ENCODE measurements at regions not wholly inside any gene's neighbourhood (a gene's known extent, or its start where the extent isn't known, plus 50 kb on each side); places are given as distances from the start of the nearest gene placed in this dataset.

- no peak overlapping the region for H3K27ac ChIP-seq
- no peaks in the 10 kb centered on the region for H3K27me3 ChIP-seq
- H3K4me1 ChIP-seq = no peaks in the 10 kb centered on the region
- no peak for DNase-seq (ENCODE audit: extremely low spot score in 2 of 2)
- TF ChIP-seq POLR2AphosphoS5 (IDR thresholded peaks at IDR 0.05; ENCODE audit: insufficient read depth in 1 of 2, low read depth in 1 of 2) = no peak
- TF ChIP-seq, protein P1, sequence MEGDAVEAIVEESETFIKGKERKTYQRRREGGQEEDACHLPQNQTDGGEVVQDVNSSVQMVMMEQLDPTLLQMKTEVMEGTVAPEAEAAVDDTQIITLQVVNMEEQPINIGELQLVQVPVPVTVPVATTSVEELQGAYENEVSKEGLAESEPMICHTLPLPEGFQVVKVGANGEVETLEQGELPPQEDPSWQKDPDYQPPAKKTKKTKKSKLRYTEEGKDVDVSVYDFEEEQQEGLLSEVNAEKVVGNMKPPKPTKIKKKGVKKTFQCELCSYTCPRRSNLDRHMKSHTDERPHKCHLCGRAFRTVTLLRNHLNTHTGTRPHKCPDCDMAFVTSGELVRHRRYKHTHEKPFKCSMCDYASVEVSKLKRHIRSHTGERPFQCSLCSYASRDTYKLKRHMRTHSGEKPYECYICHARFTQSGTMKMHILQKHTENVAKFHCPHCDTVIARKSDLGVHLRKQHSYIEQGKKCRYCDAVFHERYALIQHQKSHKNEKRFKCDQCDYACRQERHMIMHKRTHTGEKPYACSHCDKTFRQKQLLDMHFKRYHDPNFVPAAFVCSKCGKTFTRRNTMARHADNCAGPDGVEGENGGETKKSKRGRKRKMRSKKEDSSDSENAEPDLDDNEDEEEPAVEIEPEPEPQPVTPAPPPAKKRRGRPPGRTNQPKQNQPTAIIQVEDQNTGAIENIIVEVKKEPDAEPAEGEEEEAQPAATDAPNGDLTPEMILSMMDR (IDR thresholded peaks at IDR 0.05) = no peak
- TF ChIP-seq POLR2A (IDR thresholded peaks at IDR 0.05) = no peak
- no peaks in the 10 kb centered on the region for H3K36me3 ChIP-seq
- H3K4me3 ChIP-seq = no peak overlapping the region
- no peaks in the 10 kb centered on the region for H3K9me3 ChIP-seq
- intact Hi-C loops (cut with DNase I) = no loop called here
Measured at GRCh38 chr18:65057439-65058083, 693.3 kb upstream of the CDH7 start.

DNA sequence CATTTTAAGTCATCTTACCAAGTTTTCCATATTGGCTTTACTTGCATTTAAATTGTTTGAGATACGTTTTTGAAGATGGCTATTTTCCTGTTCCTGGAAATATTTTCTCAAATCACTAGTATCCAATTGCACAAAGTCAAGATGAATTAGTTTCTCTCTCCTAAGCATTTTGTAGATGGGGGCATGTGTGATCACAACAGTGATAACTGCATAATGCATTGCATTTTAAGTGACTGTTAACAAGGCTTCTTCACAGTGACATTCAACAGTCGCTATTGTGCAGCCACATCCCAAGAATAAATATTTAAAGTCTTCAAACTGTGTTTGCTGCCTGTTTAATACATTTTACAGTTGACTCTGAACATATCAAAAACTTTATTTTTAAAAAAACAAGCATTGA, 694.2 kb upstream of the CDH7 start:
- no peaks in the 10 kb centered on the region for H3K4me1 ChIP-seq
- H3K27ac ChIP-seq = no peak overlapping the region
- TF ChIP-seq POLR2A (IDR thresholded peaks at IDR 0.05) (no peak), POLR2AphosphoS5 (IDR thresholded peaks at IDR 0.05; ENCODE audit: insufficient read depth in 1 of 2, low read depth in 1 of 2) (no peak)
- TF ChIP-seq, protein P1 (IDR thresholded peaks at IDR 0.05) = no peak
- no peaks in the 10 kb centered on the region for H3K36me3 ChIP-seq
- intact Hi-C loops (cut with DNase I) = no loop called here
- H3K27me3 ChIP-seq = no peaks in the 10 kb centered on the region
- no peak for DNase-seq (ENCODE audit: extremely low spot score in 2 of 2)
- no peak overlapping the region for H3K4me3 ChIP-seq
- H3K9me3 ChIP-seq = no peaks in the 10 kb centered on the region

GRCh38 chr18:65049586-65049985, 701.2 kb upstream of the CDH7 start:
- Histone ChIP-seq H3K27ac (no peak overlapping the region), H3K4me3 (no peak overlapping the region), H3K4me1 (no peaks in the 10 kb centered on the region), H3K36me3 (no peaks in the 10 kb centered on the region), H3K27me3 (no peaks in the 10 kb centered on the region), H3K9me3 (no peaks in the 10 kb centered on the region)
- intact Hi-C loops (cut with DNase I) = no loop called here
- TF ChIP-seq, protein P1 (IDR thresholded peaks at IDR 0.05) = no peak
- TF ChIP-seq POLR2A (IDR thresholded peaks at IDR 0.05) (no peak), POLR2AphosphoS5 (IDR thresholded peaks at IDR 0.05; ENCODE audit: insufficient read depth in 1 of 2, low read depth in 1 of 2) (no peak)
- DNase-seq (ENCODE audit: extremely low spot score in 2 of 2) = no peak

GRCh38 chr18:65039578-65039977, 711.2 kb upstream of the CDH7 start:
- H3K27ac ChIP-seq = no peak overlapping the region
- no peaks in the 10 kb centered on the region for H3K4me1 ChIP-seq
- H3K36me3 ChIP-seq = no peaks in the 10 kb centered on the region
- TF ChIP-seq, protein P1 (IDR thresholded peaks at IDR 0.05) = no peak
- no peak for TF ChIP-seq POLR2A (IDR thresholded peaks at IDR 0.05)
- TF ChIP-seq POLR2AphosphoS5 (IDR thresholded peaks at IDR 0.05; ENCODE audit: insufficient read depth in 1 of 2, low read depth in 1 of 2) = no peak
- no peaks in the 10 kb centered on the region for H3K27me3 ChIP-seq
- no peak for DNase-seq (ENCODE audit: extremely low spot score in 2 of 2)
- no peak overlapping the region for H3K4me3 ChIP-seq
- intact Hi-C loops (cut with DNase I) = no loop called here
- no peaks in the 10 kb centered on the region for H3K9me3 ChIP-seq

- DNase-seq (ENCODE audit: extremely low spot score in 2 of 2) = no peak
- no peaks in the 10 kb centered on the region for H3K36me3 ChIP-seq
- no peaks in the 10 kb centered on the region for H3K9me3 ChIP-seq
- no peak overlapping the region for H3K4me3 ChIP-seq
- H3K27me3 ChIP-seq = no peaks in the 10 kb centered on the region
- TF ChIP-seq, protein P1 (IDR thresholded peaks at IDR 0.05) = no peak
- TF ChIP-seq POLR2AphosphoS5 (IDR thresholded peaks at IDR 0.05; ENCODE audit: insufficient read depth in 1 of 2, low read depth in 1 of 2) (no peak), POLR2A (IDR thresholded peaks at IDR 0.05) (no peak)
- no peaks in the 10 kb centered on the region for H3K4me1 ChIP-seq
- H3K27ac ChIP-seq = no peak overlapping the region
- intact Hi-C loops (cut with DNase I) = no loop called here
Measured at GRCh38 chr18:65035701-65036100, 715.1 kb upstream of the CDH7 start.
